HEK293 (cell line): ENCODE measurements at regions not wholly inside any gene's neighbourhood (a gene's known extent, or its start where the extent isn't known, plus 50 kb on each side); places are given as distances from the start of the nearest gene placed in this dataset.

Source experiments
- CTCF ChIP-seq: fragments of 450-650 bp; formaldehyde crosslinking; IDR thresholded peaks from 2 replicates; pipeline ENCODE4 v1.5.1; 2016; ENCODE audit warnings: missing biosample characterization, missing genetic modification characterization
- PRDM1 ChIP-seq: fragments of 450-650 bp; formaldehyde crosslinking; IDR thresholded peaks from 2 replicates; pipeline ENCODE4; 2016; ENCODE audit warnings: missing biosample characterization, missing genetic modification characterization
- ZBTB6 ChIP-seq: fragments of 450-650 bp; formaldehyde crosslinking; IDR thresholded peaks from 2 replicates; pipeline ENCODE4 v1.5.1; 2017; ENCODE audit warnings: missing biosample characterization, missing genetic modification characterization
- ZEB2 ChIP-seq: fragments of 450-650 bp; formaldehyde crosslinking; IDR thresholded peaks from 2 replicates; pipeline ENCODE4 v1.5.1; 2016; ENCODE audit warnings: missing biosample characterization, missing genetic modification characterization
- ZFP41 ChIP-seq: fragments of 450-650 bp; formaldehyde crosslinking; IDR thresholded peaks from 2 replicates; pipeline ENCODE4 v1.5.1; 2016; ENCODE audit warnings: missing biosample characterization, missing genetic modification characterization, borderline replicate concordance
- ZNF18 ChIP-seq: fragments of 450-650 bp; formaldehyde crosslinking; IDR thresholded peaks from 2 replicates; pipeline ENCODE4 v1.5.1; 2016; ENCODE audit warnings: missing biosample characterization, missing genetic modification characterization
- ZNF529 ChIP-seq: fragments of 450-650 bp; formaldehyde crosslinking; IDR thresholded peaks from 2 replicates; pipeline ENCODE4 v1.5.1; 2017; ENCODE audit warnings: missing genetic modification characterization, missing biosample characterization; ENCODE audit not compliant: insufficient replicate concordance
- ZNF596 ChIP-seq: fragments of 450-650 bp; IDR thresholded peaks from 2 replicates; pipeline ENCODE4 v1.5.0; 2018; ENCODE audit warnings: missing biosample characterization, mild to moderate bottlenecking, missing genetic modification characterization, moderate library complexity

- TF ChIP-seq CTCF (tag by site-specific recombination) (no peak), PRDM1 (tag by site-specific recombination) (no peak), ZNF596 (tag by site-specific recombination) (no peak), ZBTB6 (no peak), ZNF18 (tag by site-specific recombination) (no peak), ZFP41 (tag by site-specific recombination) (no peak), ZNF529 (no peak), ZEB2 (tag by site-specific recombination) (no peak)
Observed at GRCh38 chr3:171956705-171957104, 82.7 kb upstream of the FNDC3B start.
